ENCODE measurements at regions not wholly inside any gene's neighbourhood (a gene's known extent, or its start where the extent isn't known, plus 50 kb on each side); places are given as distances from the start of the nearest gene placed in this dataset.

DNA sequence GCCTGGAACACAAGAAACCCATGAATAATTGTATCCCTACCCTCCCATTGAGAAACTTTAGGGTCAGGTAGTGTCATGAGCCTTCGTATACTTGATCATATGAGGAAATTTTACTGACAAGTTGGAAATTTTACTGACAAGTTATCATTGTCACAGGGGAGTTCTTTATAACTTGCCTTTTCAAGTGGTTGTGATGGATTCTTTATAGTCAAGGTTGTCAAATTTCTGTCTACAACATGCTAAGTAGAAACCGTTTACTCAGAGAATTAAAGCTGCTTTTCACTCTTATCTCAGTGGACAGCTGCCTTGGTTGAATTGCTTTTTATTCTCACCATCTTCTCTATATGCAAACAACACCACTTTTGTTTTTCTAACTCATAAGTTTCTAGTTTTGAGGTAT, 1286.4 kb downstream of the EPHA7 start:
- TF ChIP-seq HDAC2 (IDR thresholded peaks at IDR 0.05) (no peak), EHMT2 (IDR thresholded peaks at IDR 0.05; ENCODE audit: low read depth) (no peak), HOXA7 (CRISPR knock-in tag; IDR thresholded peaks at IDR 0.05) (no peak), SREBF2 (IDR thresholded peaks at IDR 0.05) (no peak), BHLHE40 (IDR thresholded peaks at IDR 0.05; ENCODE audit: low read depth, low read length) (no peak)
- TF ChIP-seq, protein P1, sequence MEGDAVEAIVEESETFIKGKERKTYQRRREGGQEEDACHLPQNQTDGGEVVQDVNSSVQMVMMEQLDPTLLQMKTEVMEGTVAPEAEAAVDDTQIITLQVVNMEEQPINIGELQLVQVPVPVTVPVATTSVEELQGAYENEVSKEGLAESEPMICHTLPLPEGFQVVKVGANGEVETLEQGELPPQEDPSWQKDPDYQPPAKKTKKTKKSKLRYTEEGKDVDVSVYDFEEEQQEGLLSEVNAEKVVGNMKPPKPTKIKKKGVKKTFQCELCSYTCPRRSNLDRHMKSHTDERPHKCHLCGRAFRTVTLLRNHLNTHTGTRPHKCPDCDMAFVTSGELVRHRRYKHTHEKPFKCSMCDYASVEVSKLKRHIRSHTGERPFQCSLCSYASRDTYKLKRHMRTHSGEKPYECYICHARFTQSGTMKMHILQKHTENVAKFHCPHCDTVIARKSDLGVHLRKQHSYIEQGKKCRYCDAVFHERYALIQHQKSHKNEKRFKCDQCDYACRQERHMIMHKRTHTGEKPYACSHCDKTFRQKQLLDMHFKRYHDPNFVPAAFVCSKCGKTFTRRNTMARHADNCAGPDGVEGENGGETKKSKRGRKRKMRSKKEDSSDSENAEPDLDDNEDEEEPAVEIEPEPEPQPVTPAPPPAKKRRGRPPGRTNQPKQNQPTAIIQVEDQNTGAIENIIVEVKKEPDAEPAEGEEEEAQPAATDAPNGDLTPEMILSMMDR (IDR thresholded peaks at IDR 0.05), result no peak
